Lower leg skin (tissue), 4 donors: ENCODE measurements at regions not wholly inside any gene's neighbourhood (a gene's known extent, or its start where the extent isn't known, plus 50 kb on each side); places are given as distances from the start of the nearest gene placed in this dataset.

Experiments
- DNase-seq, 2 donors: peaks; one replicate each; pipeline ENCODE4 v3.0.0-alpha.2; 2019; ENCODE audit warnings: low spot score in 2 of 2
- H3K4me3 ChIP-seq: fragments of 200-600 bp; sonication (generic); 2 replicates; pipeline ENCODE4 v1.5.1; 2017; ENCODE audit warnings: mild to moderate bottlenecking, low read depth; ENCODE audit not compliant: poor library complexity, severe bottlenecking
- CTCF ChIP-seq, 3 donors: fragments of 450-650 bp; IDR thresholded peaks; one replicate each; pipeline ENCODE4 v1.5.1; 2016; ENCODE audit warnings: antibody characterized with exemption in 3 of 3, mild to moderate bottlenecking in 3 of 3, moderate library complexity in 2 of 3
- POLR2A ChIP-seq, 2 donors: fragments of 450-650 bp; IDR thresholded peaks; one replicate each; pipeline ENCODE4 v1.6.1; 2016 to 2017; ENCODE audit warnings: antibody characterized with exemption in 2 of 2, mild to moderate bottlenecking in 1 of 2, moderate library complexity in 1 of 2
- WGBS, 2 donors: methylation state at CpG; one replicate each; pipeline ENCODE4 v1.1.5; 2018; 5-methylcytosine and 5-hydroxymethylcytosine counted together
- intact Hi-C: fragments of 100-400 bp; cut with DNase I; formaldehyde crosslinking; loops from one replicate; pipeline ENCODE4 v1.15.0; 2023; ENCODE audit warnings: low total_unique reads

GRCh38 chrX:82163701-82164100 lies 961.8 kb downstream of the SH3BGRL start:
- no peak overlapping the region for H3K4me3 ChIP-seq
- no peak for TF ChIP-seq POLR2A (IDR thresholded peaks at IDR 0.05)
- TF ChIP-seq CTCF (IDR thresholded peaks at IDR 0.05), result no peak
- no peak for DNase-seq
- intact Hi-C loops, result no loop called here

- intact Hi-C loops, result no loop called here
- no peak for DNase-seq
- no peak overlapping the region for H3K4me3 ChIP-seq
- TF ChIP-seq POLR2A (IDR thresholded peaks at IDR 0.05), result no peak
- 57 to 100% methylated on average over 1 of the region's 1 CpG for WGBS, 2 donors
Observed at GRCh38 chrX:82196866-82197265, 995.0 kb downstream of the SH3BGRL start.

GRCh38 chrX:82208975-82209374 lies 1007.1 kb downstream of the SH3BGRL start:
- no peak for DNase-seq
- no peak for TF ChIP-seq POLR2A (IDR thresholded peaks at IDR 0.05)
- no peak for TF ChIP-seq CTCF (IDR thresholded peaks at IDR 0.05)
- 54 to 67% methylated on average over 3 of the region's 3 CpGs for WGBS, 2 donors
- intact Hi-C loops, result no loop called here
- H3K4me3 ChIP-seq, result no peak overlapping the region

- intact Hi-C loops, result no loop called here
- H3K4me3 ChIP-seq, result no peak overlapping the region
- no peak for DNase-seq
- 8 to 11% methylated on average over 2 of the region's 2 CpGs for WGBS, 2 donors
- TF ChIP-seq CTCF (IDR thresholded peaks at IDR 0.05), result no peak
- no peak for TF ChIP-seq POLR2A (IDR thresholded peaks at IDR 0.05)
Observed at GRCh38 chrX:82218361-82218760, 1016.5 kb downstream of the SH3BGRL start.

GRCh38 chrX:82219129-82219528 lies 1017.2 kb downstream of the SH3BGRL start:
- no peak overlapping the region for H3K4me3 ChIP-seq
- intact Hi-C loops, result no loop called here
- no peak for DNase-seq
- TF ChIP-seq POLR2A (IDR thresholded peaks at IDR 0.05) (no peak), CTCF (IDR thresholded peaks at IDR 0.05) (no peak)

GRCh38 chrX:82224961-82225360 lies 1023.1 kb downstream of the SH3BGRL start:
- no peak overlapping the region for H3K4me3 ChIP-seq
- TF ChIP-seq CTCF (IDR thresholded peaks at IDR 0.05), result no peak
- no peak for TF ChIP-seq POLR2A (IDR thresholded peaks at IDR 0.05)
- DNase-seq, result no peak
- intact Hi-C loops, result no loop called here
